Motor neuron (in vitro differentiated cells): ENCODE measurements at regions not wholly inside any gene's neighbourhood (a gene's known extent, or its start where the extent isn't known, plus 50 kb on each side); places are given as distances from the start of the nearest gene placed in this dataset.
"Not testable (repeated sequence)": the region's sequence is repeated elsewhere in the genome, so short reads cannot be mapped to it uniquely, and the experiment has no call there.

Experiments
- ATAC-seq, 8 experiments: fragments of 200-7000 bp; cut with Tn5 transposase; replicated peaks in 6 of 8; 2 replicates each; pipeline ENCODE4 v1.8.0; 2021; ENCODE audit warnings: mild to moderate bottlenecking in 8 of 8, moderate library complexity in 8 of 8
- H3K27ac ChIP-seq, 2 donors: fragments of 250-450 bp; sonication (Bioruptor Pico); 2 replicates each; pipeline ENCODE4 v1.9.0; 2021; ENCODE audit warnings: antibody characterized with exemption in 2 of 2, mild to moderate bottlenecking in 2 of 2, moderate library complexity in 1 of 2
- H3K4me1 ChIP-seq, 2 donors: fragments of 250-450 bp; sonication (Bioruptor Pico); replicated peaks in 1 of 2; 2 replicates each; pipeline ENCODE4 v1.6.1; 2021; ENCODE audit warnings: antibody characterized with exemption in 2 of 2, mild to moderate bottlenecking in 2 of 2, moderate library complexity in 1 of 2
- H3K4me3 ChIP-seq, 5 donors: fragments of 250-450 bp; sonication (Bioruptor Pico); 2 replicates each; pipeline ENCODE4 v1.9.0; 2021; ENCODE audit warnings: antibody characterized with exemption in 5 of 5, mild to moderate bottlenecking in 5 of 5, moderate library complexity in 4 of 5
- WGBS, 10 experiments: fragments of 450-650 bp; shearing (Covaris generic); methylation state at CpG; one replicate each; pipeline ENCODE4 v1.0.0; 2022; 5-methylcytosine and 5-hydroxymethylcytosine counted together
- in situ Hi-C, 9 experiments: fragments of 400-800 bp; cut with MboI; loops; one replicate each; pipeline ENCODE4 v1.15.0; 2021; ENCODE audit warnings: low sequenced_read_pairs in 9 of 9, low pct_unique_long_range_greater_than_20kb in 2 of 9; ENCODE audit not compliant: unreplicated experiment in 9 of 9

DNA sequence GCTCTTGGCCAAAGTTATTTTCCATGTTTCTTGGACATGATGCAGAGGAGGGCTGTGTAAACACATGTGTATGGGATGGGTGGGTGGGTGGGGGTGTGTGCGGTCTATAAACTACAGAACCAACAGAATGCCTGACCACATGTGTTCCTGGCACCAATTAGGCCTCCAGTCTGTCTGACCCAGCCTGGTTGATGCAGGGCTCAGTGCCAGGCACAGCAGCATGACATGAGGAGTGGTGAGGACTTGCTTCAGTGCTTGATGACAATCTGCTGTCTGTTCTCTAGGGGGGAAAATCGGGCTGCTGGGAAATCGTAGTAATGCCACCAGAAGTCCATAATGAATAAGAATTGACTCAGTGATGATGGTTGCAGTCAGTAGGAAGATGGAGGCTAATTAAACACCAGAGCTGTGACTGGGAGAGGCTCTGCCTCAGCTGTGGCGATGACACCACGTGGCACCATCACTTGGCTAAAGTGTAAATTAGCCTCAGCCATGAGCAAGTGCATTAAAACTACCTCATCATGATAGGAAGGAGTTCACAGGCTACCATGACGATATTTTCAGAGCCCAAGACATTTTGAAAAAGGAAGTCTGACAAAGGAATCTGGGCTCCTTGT lies 260.1 kb upstream of the PODXL start:
- in situ Hi-C loops = no loop called here
- Histone ChIP-seq H3K4me3 (no peak overlapping the region), H3K27ac (no peak overlapping the region), H3K4me1 (peaks cover 7 to 18% of the 10 kb centered on the region in 2 donors)
- peak in 4 of 8 experiments; percentile 43 to 85 (median 69) for ATAC-seq
- WGBS, 10 experiments = 0 to 75% (median 44%) methylated on average over 1 to 4 of the region's 6 CpGs; no CpG with 5 or more reads in 3 of the 10 experiments

DNA sequence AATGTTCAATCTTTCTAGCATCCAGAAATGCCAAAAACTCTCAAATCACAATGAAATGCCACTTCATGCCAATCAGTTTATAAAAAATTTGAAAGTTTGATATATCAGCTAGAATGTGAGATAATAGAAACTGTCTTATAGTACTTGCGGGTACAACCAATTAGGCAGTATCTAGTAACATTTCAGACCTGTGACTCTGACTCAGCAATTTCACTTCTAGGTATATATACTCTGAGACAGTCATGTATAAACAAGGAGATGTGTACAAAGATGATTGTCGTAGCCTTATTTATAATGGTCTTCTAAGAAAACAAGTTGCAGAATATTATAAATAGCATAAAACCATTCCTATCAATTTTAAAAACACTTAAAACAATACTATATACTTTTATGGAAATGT lies 252.3 kb upstream of the PODXL start:
- in situ Hi-C loops = no loop called here
- no peak for ATAC-seq
- WGBS, 10 experiments = 55 to 100% (median 86%) methylated on average over 1 to 2 of the region's 2 CpGs; no CpG with 5 or more reads in 2 of the 10 experiments
- Histone ChIP-seq H3K27ac (no peak overlapping the region), H3K4me1 (no peaks in the 10 kb centered on the region), H3K4me3 (no peak overlapping the region)

DNA sequence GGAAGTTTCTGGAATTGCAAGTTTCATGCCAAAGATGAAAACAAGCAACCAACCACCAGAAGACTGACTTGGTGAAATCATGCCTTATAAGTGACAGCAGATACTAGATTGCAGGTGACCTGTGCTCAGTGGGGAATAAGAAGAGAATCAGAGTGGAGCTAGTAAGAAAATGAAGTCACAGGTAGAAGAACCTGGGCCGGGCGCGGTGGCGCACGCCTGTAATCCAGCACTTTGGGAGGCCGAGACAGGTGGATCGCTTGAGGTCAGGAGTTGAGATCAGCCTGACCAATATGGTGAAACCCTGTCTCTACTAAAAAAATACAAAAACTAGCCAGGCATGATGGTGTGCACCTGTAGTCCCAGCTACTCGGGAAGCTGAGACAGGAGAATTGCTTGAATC lies 251.7 kb upstream of the PODXL start:
- H3K27ac ChIP-seq, H3K4me3 ChIP-seq, ATAC-seq, in situ Hi-C loops, H3K4me1 ChIP-seq: not testable (repeated sequence)
- 50 to 100% (median 81%) methylated on average over 1 to 7 of the region's 8 CpGs; no CpG with 5 or more reads in 3 of the 10 experiments for WGBS, 10 experiments

DNA sequence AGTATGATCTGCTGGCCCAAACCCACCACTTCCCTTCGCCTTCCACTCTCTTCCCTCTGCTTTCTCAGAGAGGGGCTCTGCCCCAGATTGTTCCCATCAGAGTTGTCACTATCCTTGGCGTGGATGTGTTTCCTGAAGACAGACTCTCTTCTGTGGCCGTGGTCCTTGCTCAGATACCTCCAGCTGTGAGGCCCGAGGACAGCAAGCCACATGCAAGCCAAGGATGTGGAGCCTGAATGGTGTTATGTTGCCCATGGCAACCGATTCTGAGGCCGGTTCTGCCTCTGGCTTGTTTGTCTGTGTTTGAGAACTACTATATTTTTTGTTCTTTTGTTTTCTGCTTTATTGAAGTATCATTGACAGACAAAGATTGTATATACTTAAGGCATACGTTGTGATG lies 247.4 kb upstream of the PODXL start:
- Histone ChIP-seq H3K27ac (no peak overlapping the region), H3K4me1 (peaks cover 0 to 10% of the 10 kb centered on the region in 2 donors), H3K4me3 (no peak overlapping the region)
- 14 to 75% (median 52%) methylated on average over 1 to 7 of the region's 7 CpGs; no CpG with 5 or more reads in 2 of the 10 experiments for WGBS, 10 experiments
- in situ Hi-C loops = no loop called here
- peak in 3 of 8 experiments; percentile 34 to 41 (median 38) for ATAC-seq

DNA sequence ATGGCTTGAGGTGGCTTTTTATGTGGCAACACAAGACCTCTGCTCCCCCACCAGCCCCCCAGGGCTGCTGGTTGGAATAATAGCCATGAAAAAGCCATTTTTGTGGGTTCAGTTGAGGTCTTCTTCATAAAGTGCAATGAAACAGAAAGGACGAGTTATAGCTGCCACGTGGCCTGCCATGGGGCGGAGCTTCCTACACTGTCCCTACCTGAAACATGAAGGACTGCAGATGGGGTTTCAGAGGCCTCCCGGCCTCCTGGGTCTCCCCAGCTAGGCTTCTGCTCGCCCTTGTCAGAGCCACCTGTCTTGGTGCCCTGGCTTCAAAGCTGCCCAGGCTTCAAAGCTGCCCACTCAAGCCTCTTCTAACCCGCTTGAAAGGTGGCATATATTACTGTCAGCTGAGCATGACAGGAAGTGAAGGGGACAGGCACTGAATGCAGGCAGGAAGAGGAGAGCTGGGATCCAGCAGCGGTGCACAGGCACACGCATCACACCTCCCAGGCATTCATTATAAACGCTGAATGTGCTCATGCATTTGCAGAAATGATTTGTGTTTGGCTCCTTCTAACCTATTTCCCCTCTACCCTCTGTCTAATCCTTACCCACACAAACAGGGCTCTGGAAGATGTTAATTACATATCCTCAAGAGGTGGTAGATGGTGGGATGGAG lies 245.9 kb upstream of the PODXL start:
- Histone ChIP-seq H3K4me3 (no peak overlapping the region), H3K27ac (no peak overlapping the region), H3K4me1 (peaks cover 0 to 10% of the 10 kb centered on the region in 2 donors)
- in situ Hi-C loops = no loop called here
- 0 to 93% (median 72%) methylated on average over 1 to 8 of the region's 9 CpGs; no CpG with 5 or more reads in 1 of the 10 experiments for WGBS, 10 experiments
- ATAC-seq = peak in 3 of 8 experiments; percentile 15 to 71 (median 43)

DNA sequence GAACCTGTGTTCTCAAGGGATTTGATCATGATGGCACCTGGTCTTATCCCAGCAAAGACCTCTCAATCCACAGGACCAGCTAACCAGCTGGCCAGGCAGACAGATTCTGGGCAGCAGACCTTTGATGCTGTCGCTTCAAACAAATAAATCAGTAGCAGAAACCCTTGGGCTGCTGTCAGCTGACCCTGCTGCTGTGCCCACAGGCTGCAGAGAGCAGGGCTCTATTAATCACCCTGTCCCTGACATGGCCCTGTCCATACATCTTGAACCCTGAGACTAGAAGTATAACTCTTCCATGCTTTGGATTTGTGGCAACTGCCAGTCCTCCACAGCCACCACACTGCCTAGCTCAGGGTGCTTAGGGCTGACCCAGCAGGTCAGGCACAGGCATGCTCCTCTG lies 244.1 kb upstream of the PODXL start:
- 40 to 57% methylated on average over 1 of the region's 1 CpG; no CpG with 5 or more reads in 8 of the 10 experiments for WGBS, 10 experiments

DNA sequence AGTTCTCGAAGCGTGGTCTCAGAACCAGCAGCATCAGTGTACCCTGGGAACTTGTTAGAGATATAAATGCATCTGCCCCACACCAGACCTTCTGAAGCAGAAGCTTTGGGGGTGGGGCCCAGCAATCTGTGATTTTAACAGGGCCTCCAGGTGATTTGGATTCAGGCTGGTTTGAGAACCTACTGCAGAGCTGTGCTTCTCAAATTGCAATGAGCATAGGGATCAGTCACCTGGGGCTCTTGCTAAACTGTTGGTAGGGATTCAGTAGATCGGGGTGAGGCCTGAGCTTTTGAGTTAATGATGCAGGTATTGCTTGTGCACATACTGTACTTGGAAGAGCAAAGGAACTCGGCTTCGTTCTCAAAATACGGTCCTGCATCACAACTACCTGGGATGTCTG lies 243.6 kb upstream of the PODXL start:
- in situ Hi-C loops = no loop called here
- 25 to 84% (median 76%) methylated on average over 2 to 6 of the region's 6 CpGs; no CpG with 5 or more reads in 4 of the 10 experiments for WGBS, 10 experiments
- no peak for ATAC-seq
- no peak overlapping the region for H3K4me3 ChIP-seq
- H3K27ac ChIP-seq = no peak overlapping the region
- H3K4me1 ChIP-seq = peaks cover 0 to 10% of the 10 kb centered on the region in 2 donors

More for the DNA sequence above, 244.1 kb upstream of the PODXL start:
- Histone ChIP-seq H3K4me1 (peaks cover 0 to 10% of the 10 kb centered on the region in 2 donors), H3K27ac (no peak overlapping the region), H3K4me3 (no peak overlapping the region)
- ATAC-seq = peak in 4 of 8 experiments; percentile 21 to 78 (median 60)
- in situ Hi-C loops = no loop called here

DNA sequence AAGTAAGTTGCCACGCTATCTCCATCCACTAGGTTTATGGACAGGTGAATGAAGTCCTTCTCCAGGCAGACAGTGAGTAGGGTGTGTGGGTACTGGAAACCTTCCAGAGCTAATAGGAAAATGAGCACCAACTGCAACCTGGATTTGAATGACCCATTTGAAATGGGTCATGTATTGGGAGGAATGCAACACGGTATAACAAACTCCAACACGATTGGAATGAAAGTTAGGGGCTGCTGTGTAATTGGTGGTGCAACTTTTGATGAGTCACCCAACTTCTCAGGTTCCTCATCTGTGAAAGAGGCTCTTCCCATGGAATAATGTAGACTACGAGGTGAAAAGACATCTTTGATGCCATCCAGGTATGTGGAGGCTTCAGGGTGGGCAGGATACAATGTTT lies 241.4 kb upstream of the PODXL start:
- 0 to 100% (median 51%) methylated on average over 1 to 4 of the region's 4 CpGs; no CpG with 5 or more reads in 1 of the 10 experiments for WGBS, 10 experiments
- no peak overlapping the region for H3K4me3 ChIP-seq
- H3K4me1 ChIP-seq = peaks cover 0 to 10% of the 10 kb centered on the region in 2 donors
- H3K27ac ChIP-seq = no peak overlapping the region
- ATAC-seq = no peak
- in situ Hi-C loops = no loop called here

DNA sequence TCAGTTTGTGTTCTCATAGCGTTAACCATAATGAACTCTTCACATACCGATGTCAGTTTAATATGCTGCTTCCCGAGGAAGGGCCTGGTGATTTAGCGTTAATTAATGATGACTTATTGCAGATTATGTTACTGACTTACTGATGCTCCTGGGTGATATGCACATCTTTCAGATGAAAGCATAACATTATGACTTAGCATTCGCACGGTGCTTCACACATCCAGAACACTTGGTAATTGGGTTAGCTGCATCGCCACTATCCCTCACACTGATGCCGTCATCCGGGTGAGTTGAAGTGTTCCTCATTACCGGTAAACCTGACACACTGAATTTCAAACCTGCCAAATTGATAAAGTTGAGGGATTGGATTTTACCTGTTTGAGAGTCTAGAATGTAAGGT lies 239.0 kb upstream of the PODXL start:
- H3K27ac ChIP-seq = no peak overlapping the region
- no peak overlapping the region for H3K4me3 ChIP-seq
- in situ Hi-C loops = no loop called here
- H3K4me1 ChIP-seq = peaks cover 0 to 2% of the 10 kb centered on the region in 2 donors
- WGBS, 10 experiments = 20 to 100% (median 83%) methylated on average over 1 to 10 of the region's 10 CpGs; no CpG with 5 or more reads in 1 of the 10 experiments
- peak in 4 of 8 experiments; percentile 42 to 89 (median 64) for ATAC-seq

DNA sequence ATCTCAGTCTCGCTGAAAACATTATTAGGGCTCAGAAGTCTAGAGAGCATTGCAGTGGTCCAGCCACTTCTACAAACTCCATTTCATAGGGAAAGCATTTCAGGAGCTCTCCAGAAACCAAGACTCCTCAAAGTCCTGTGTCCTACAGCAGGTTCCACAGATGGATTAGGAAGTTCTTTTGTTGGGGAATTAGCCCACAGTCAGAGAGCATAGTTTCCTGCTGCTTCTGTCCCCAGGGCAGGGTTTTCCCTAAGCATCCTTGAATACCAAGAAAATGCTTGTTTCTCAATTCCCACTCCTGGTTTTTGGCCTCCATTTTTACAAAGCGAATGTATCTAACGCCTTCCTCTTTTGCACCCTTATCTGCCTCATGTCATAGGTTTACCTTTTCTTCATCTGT lies 235.9 kb upstream of the PODXL start:
- no peak for ATAC-seq
- Histone ChIP-seq H3K4me1 (no peaks in the 10 kb centered on the region), H3K4me3 (no peak overlapping the region), H3K27ac (no peak overlapping the region)
- in situ Hi-C loops = no loop called here
- 40 to 92% (median 79%) methylated on average over 1 to 3 of the region's 3 CpGs; no CpG with 5 or more reads in 1 of the 10 experiments for WGBS, 10 experiments

DNA sequence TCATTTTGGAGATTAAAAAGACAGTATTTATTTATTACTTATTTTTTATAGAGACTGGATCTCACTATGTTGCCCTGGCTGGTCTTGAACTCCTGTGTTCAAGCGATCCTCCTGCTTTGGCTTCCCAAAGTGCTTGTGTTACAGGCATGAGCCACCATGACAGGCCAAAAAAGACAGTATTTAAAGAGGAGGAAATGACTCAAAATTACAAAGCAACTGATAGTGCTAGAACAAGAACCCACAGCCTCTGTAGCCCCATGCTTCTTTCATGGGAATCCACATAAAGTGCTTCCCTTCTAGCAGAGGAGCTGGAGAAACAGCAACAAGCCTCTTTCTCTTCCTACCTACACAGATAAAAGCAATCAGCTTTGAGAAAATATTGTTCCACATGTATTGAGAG lies 230.7 kb upstream of the PODXL start:
- Histone ChIP-seq H3K27ac (no peak overlapping the region), H3K4me3 (no peak overlapping the region), H3K4me1 (no peaks in the 10 kb centered on the region)
- 67 to 100% (median 89%) methylated on average over 1 of the region's 1 CpG; no CpG with 5 or more reads in 3 of the 10 experiments for WGBS, 10 experiments
- no peak for ATAC-seq
- in situ Hi-C loops = no loop called here

DNA sequence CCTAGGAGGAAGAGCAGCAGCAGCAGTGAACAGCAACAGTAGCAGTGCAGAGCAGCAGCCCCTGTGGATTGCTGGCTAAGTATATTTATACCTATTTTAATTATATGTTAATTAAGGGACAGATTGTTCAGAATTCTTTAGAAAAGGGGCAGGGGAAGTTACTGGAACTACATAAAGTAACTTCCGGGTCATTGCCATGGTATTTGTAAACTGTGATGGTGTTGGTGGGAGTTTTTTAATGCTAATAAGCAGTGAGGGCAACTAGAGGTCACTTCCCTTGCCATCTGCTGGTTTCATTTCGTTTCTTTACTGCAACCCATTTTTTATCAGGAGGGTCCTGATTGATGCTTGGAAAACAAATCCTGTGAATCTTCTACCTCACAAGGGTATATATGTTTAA lies 229.8 kb upstream of the PODXL start:
- in situ Hi-C loops = no loop called here
- ATAC-seq = peak in 3 of 8 experiments; percentile 90 to 91 (median 91)

DNA sequence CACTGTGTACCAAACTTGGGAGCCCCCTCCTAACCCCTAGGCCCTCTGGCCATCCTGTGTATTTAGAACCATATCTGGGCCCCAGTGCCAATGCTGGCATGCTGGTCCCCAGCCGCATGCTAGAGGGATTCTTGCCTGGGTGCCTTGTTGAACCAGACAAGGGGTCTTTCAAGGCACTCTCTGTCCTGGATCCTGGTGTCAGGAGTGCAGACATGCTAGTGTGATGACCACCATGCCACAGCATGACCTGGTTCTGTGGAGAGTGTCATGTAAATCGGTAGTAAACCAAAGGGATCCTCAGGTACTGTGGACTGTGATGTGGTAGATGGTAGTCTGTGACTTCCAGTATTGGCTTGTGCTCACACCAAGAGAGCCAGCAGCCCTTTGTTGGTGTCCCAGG lies 222.2 kb upstream of the PODXL start:
- H3K4me3 ChIP-seq = no peak overlapping the region
- ATAC-seq = no peak
- H3K4me1 ChIP-seq = peaks cover 0 to 3% of the 10 kb centered on the region in 2 donors
- WGBS, 10 experiments = 80 to 100% (median 86%) methylated on average over 1 of the region's 2 CpGs; no CpG with 5 or more reads in 6 of the 10 experiments
- in situ Hi-C loops = no loop called here
- no peak overlapping the region for H3K27ac ChIP-seq

More for the DNA sequence above, 229.8 kb upstream of the PODXL start:
- peaks cover 0 to 3% of the 10 kb centered on the region in 2 donors for H3K4me1 ChIP-seq
- WGBS, 10 experiments = 0 to 53% (median 33%) methylated on average over 1 to 2 of the region's 2 CpGs; no CpG with 5 or more reads in 3 of the 10 experiments
- no peak overlapping the region for H3K4me3 ChIP-seq
- no peak overlapping the region for H3K27ac ChIP-seq
